ENCODE measurements at regions not wholly inside any gene's neighbourhood (a gene's known extent, or its start where the extent isn't known, plus 50 kb on each side); places are given as distances from the start of the nearest gene placed in this dataset.

GRCh38 chr13:50205581-50205980 is 190.3 kb downstream of the KCNRG start:
- Histone ChIP-seq H3K27ac (no peak overlapping the region), H3K4me3 (no peak overlapping the region), H3K9me3 (ENCODE audit: low read depth) (no peaks in the 10 kb centered on the region), H3K27me3 (no peaks in the 10 kb centered on the region), H3K4me1 (ENCODE audit: insufficient read depth) (peaks cover 7% of the 10 kb centered on the region), H3K36me3 (replicated peaks; ENCODE audit: insufficient read depth, low read depth) (no peaks in the 10 kb centered on the region), H3K79me2 (no peaks in the 10 kb centered on the region), H2AFZ (no peak overlapping the region), H3K4me2 (no peak overlapping the region), H3K9me2 (replicated peaks; ENCODE audit: insufficient read depth) (no peaks in the 10 kb centered on the region), H4K20me1 (ENCODE audit: insufficient read depth, poor library complexity, severe bottlenecking) (no peaks in the 10 kb centered on the region)
- TF ChIP-seq EZH2 (IDR thresholded peaks at IDR 0.05; ENCODE audit: borderline replicate concordance) (no peak), CTCF (IDR thresholded peaks at IDR 0.05; ENCODE audit: poor library complexity) (no peak), EZH2phosphoT487 (IDR thresholded peaks at IDR 0.05; ENCODE audit: low read depth, severe bottlenecking, unreplicated experiment) (no peak)
- 89% methylated on average over 2 of the region's 2 CpGs for WGBS (ENCODE audit: low lambda C conversion rate, missing lambda C conversion rate)
- DNase-seq (ENCODE audit: low spot score): no peak

GRCh38 chr13:50208826-50209335 is 193.6 kb downstream of the KCNRG start:
- H4K20me1 ChIP-seq (ENCODE audit: insufficient read depth, poor library complexity, severe bottlenecking): no peaks in the 10 kb centered on the region
- DNase-seq (ENCODE audit: low spot score): peak; percentile 56
- no peaks in the 10 kb centered on the region for H3K27me3 ChIP-seq
- H3K4me3 ChIP-seq: no peak overlapping the region
- WGBS (ENCODE audit: low lambda C conversion rate, missing lambda C conversion rate): 32% methylated on average over 9 of the region's 9 CpGs
- no peaks in the 10 kb centered on the region for H3K9me3 ChIP-seq (ENCODE audit: low read depth)
- peak overlapping the region; percentile 30 for H2AFZ ChIP-seq
- no peaks in the 10 kb centered on the region for H3K9me2 ChIP-seq (replicated peaks; ENCODE audit: insufficient read depth)
- H3K79me2 ChIP-seq: no peaks in the 10 kb centered on the region
- no peaks in the 10 kb centered on the region for H3K36me3 ChIP-seq (replicated peaks; ENCODE audit: insufficient read depth, low read depth)
- H3K4me1 ChIP-seq (ENCODE audit: insufficient read depth): no peaks in the 10 kb centered on the region
- TF ChIP-seq EZH2phosphoT487 (IDR thresholded peaks at IDR 0.05; ENCODE audit: low read depth, severe bottlenecking, unreplicated experiment): no peak
- TF ChIP-seq CTCF (IDR thresholded peaks at IDR 0.05; ENCODE audit: poor library complexity): no peak
- TF ChIP-seq EZH2 (IDR thresholded peaks at IDR 0.05; ENCODE audit: borderline replicate concordance): no peak
- no peak overlapping the region for H3K27ac ChIP-seq
- peak overlapping the region; percentile 52 for H3K4me2 ChIP-seq

GRCh38 chr13:50209631-50210030 is 194.4 kb downstream of the KCNRG start:
- WGBS (ENCODE audit: low lambda C conversion rate, missing lambda C conversion rate): 86% methylated on average over 1 of the region's 1 CpG
- no peaks in the 10 kb centered on the region for H3K79me2 ChIP-seq
- TF ChIP-seq EZH2phosphoT487 (IDR thresholded peaks at IDR 0.05; ENCODE audit: low read depth, severe bottlenecking, unreplicated experiment): no peak
- TF ChIP-seq CTCF (IDR thresholded peaks at IDR 0.05; ENCODE audit: poor library complexity): no peak

GRCh38 chr13:50213526-50213925 is 198.3 kb downstream of the KCNRG start:
- no peak for DNase-seq (ENCODE audit: low spot score)
- no peak overlapping the region for H3K27ac ChIP-seq
- no peaks in the 10 kb centered on the region for H4K20me1 ChIP-seq (ENCODE audit: insufficient read depth, poor library complexity, severe bottlenecking)
- no peak overlapping the region for H3K4me3 ChIP-seq
- no peak overlapping the region for H2AFZ ChIP-seq
- TF ChIP-seq EZH2phosphoT487 (IDR thresholded peaks at IDR 0.05; ENCODE audit: low read depth, severe bottlenecking, unreplicated experiment) (no peak), CTCF (IDR thresholded peaks at IDR 0.05; ENCODE audit: poor library complexity) (no peak), EZH2 (IDR thresholded peaks at IDR 0.05; ENCODE audit: borderline replicate concordance) (no peak)
- no peaks in the 10 kb centered on the region for H3K36me3 ChIP-seq (replicated peaks; ENCODE audit: insufficient read depth, low read depth)
- no peaks in the 10 kb centered on the region for H3K9me2 ChIP-seq (replicated peaks; ENCODE audit: insufficient read depth)
- 100% methylated on average over 1 of the region's 1 CpG for WGBS (ENCODE audit: low lambda C conversion rate, missing lambda C conversion rate)
- no peaks in the 10 kb centered on the region for H3K79me2 ChIP-seq
- H3K27me3 ChIP-seq: no peaks in the 10 kb centered on the region
- peaks cover 5% of the 10 kb centered on the region for H3K9me3 ChIP-seq (ENCODE audit: low read depth)
- H3K4me2 ChIP-seq: no peak overlapping the region
- H3K4me1 ChIP-seq (ENCODE audit: insufficient read depth): no peaks in the 10 kb centered on the region

More at GRCh38 chr13:50209631-50210030, 194.4 kb downstream of the KCNRG start:
- Histone ChIP-seq H3K4me2 (no peak overlapping the region), H3K4me3 (no peak overlapping the region), H3K9me2 (replicated peaks; ENCODE audit: insufficient read depth) (no peaks in the 10 kb centered on the region), H3K4me1 (ENCODE audit: insufficient read depth) (no peaks in the 10 kb centered on the region), H4K20me1 (ENCODE audit: insufficient read depth, poor library complexity, severe bottlenecking) (no peaks in the 10 kb centered on the region), H3K27me3 (no peaks in the 10 kb centered on the region), H3K27ac (no peak overlapping the region), H3K9me3 (ENCODE audit: low read depth) (no peaks in the 10 kb centered on the region), H2AFZ (no peak overlapping the region), H3K36me3 (replicated peaks; ENCODE audit: insufficient read depth, low read depth) (no peaks in the 10 kb centered on the region)
- DNase-seq (ENCODE audit: low spot score): no peak

Data from hepatocyte (in vitro differentiated cells).